Uterus (tissue), 3 donors: ENCODE measurements at regions not wholly inside any gene's neighbourhood (a gene's known extent, or its start where the extent isn't known, plus 50 kb on each side); places are given as distances from the start of the nearest gene placed in this dataset.

Experiments
- DNase-seq, 2 donors: peaks; one replicate each; pipeline ENCODE4 v3.0.0-alpha.2; 2019 to 2020
- H3K27ac ChIP-seq, 2 donors: fragments of 200-600 bp; sonication (generic); 1 replicate in 1 of 2; 2 replicates in 1 of 2; pipeline ENCODE4 v1.5.1; 2016 to 2018
- H3K27me3 ChIP-seq, 2 donors: fragments of 200-600 bp; sonication (generic); one replicate each; pipeline ENCODE4 v1.5.1; 2018 to 2019; ENCODE audit warnings: control low read depth in 1 of 2
- H3K36me3 ChIP-seq, 2 donors: fragments of 200-600 bp; sonication (generic); one replicate each; pipeline ENCODE4 v1.5.1; 2019; ENCODE audit warnings: control low read depth in 1 of 2
- H3K4me1 ChIP-seq, 2 donors: fragments of 200-600 bp; sonication (generic); one replicate each; pipeline ENCODE4 v1.5.1; 2018 to 2019; ENCODE audit warnings: control low read depth in 1 of 2
- H3K4me3 ChIP-seq, 2 donors: fragments of 200-600 bp; sonication (generic); 1 replicate in 1 of 2; 2 replicates in 1 of 2; pipeline ENCODE4 v1.5.1; 2018 to 2019; ENCODE audit warnings: mild to moderate bottlenecking in 1 of 2
- H3K9me3 ChIP-seq, 2 donors: fragments of 200-600 bp; sonication (generic); one replicate each; pipeline ENCODE4 v1.5.1; 2019; ENCODE audit warnings: control low read depth in 1 of 2
- CTCF ChIP-seq, 4 experiments: fragments of 200-600 bp in 2 of 4; fragments of 450-650 bp in 2 of 4; sonication (generic) in 2 of 4; IDR thresholded peaks; one replicate each; pipeline ENCODE4 v1.5.1; 2016 to 2019; ENCODE audit warnings: antibody characterized with exemption in 4 of 4, mild to moderate bottlenecking in 2 of 4, moderate library complexity in 1 of 4
- POLR2A ChIP-seq, 2 donors: fragments of 450-650 bp; IDR thresholded peaks; one replicate each; pipeline ENCODE4 v1.6.1; 2016; ENCODE audit warnings: antibody characterized with exemption in 2 of 2, mild to moderate bottlenecking in 1 of 2, moderate library complexity in 1 of 2
- intact Hi-C: fragments of 100-400 bp; cut with DNase I; formaldehyde crosslinking; loops from one replicate; pipeline ENCODE4 v1.15.1; 2023; ENCODE audit warnings: low total_unique reads
- donor health status: DM: yes; HTN: yes; CAD: no.

- Histone ChIP-seq H3K4me1 (no peaks in the 10 kb centered on the region), H3K4me3 (no peak overlapping the region), H3K36me3 (no peaks in the 10 kb centered on the region), H3K27me3 (no peaks in the 10 kb centered on the region), H3K9me3 (no peaks in the 10 kb centered on the region), H3K27ac (no peak overlapping the region)
- TF ChIP-seq CTCF (IDR thresholded peaks at IDR 0.05) (no peak), POLR2A (IDR thresholded peaks at IDR 0.05) (no peak)
- intact Hi-C loops, result no loop called here
- DNase-seq, result no peak
These were observed 80.8 kb upstream of the ANO1 start for GRCh38 chr11:69997352-69997751.

- Histone ChIP-seq H3K36me3 (no peaks in the 10 kb centered on the region), H3K4me3 (no peak overlapping the region), H3K27me3 (no peaks in the 10 kb centered on the region), H3K9me3 (no peaks in the 10 kb centered on the region), H3K27ac (no peak overlapping the region), H3K4me1 (no peaks in the 10 kb centered on the region)
- no peak for DNase-seq
- intact Hi-C loops, result no loop called here
- TF ChIP-seq POLR2A (IDR thresholded peaks at IDR 0.05), result no peak
- no peak for TF ChIP-seq CTCF (IDR thresholded peaks at IDR 0.05)
These were observed 78.4 kb upstream of the ANO1 start for GRCh38 chr11:69999721-70000120.

- intact Hi-C loops, result no loop called here
- DNase-seq, result no peak
- H3K27ac ChIP-seq, result no peak overlapping the region
- no peaks in the 10 kb centered on the region for H3K4me1 ChIP-seq
- TF ChIP-seq CTCF (IDR thresholded peaks at IDR 0.05), result no peak
- no peak for TF ChIP-seq POLR2A (IDR thresholded peaks at IDR 0.05)
- no peak overlapping the region for H3K4me3 ChIP-seq
- no peaks in the 10 kb centered on the region for H3K27me3 ChIP-seq
- no peaks in the 10 kb centered on the region for H3K36me3 ChIP-seq
- H3K9me3 ChIP-seq, result no peaks in the 10 kb centered on the region
These were observed 77.9 kb upstream of the ANO1 start for GRCh38 chr11:70000228-70000627.

- intact Hi-C loops, result no loop called here
- Histone ChIP-seq H3K36me3 (no peaks in the 10 kb centered on the region), H3K27me3 (no peaks in the 10 kb centered on the region), H3K4me1 (no peaks in the 10 kb centered on the region), H3K4me3 (no peak overlapping the region), H3K9me3 (no peaks in the 10 kb centered on the region), H3K27ac (no peak overlapping the region)
- no peak for DNase-seq
- TF ChIP-seq CTCF (IDR thresholded peaks at IDR 0.05) (no peak), POLR2A (IDR thresholded peaks at IDR 0.05) (no peak)
These were observed 76.9 kb upstream of the ANO1 start for GRCh38 chr11:70001246-70001645.

GRCh38 chr11:70002433-70002832, 75.7 kb upstream of the ANO1 start:
- H3K27me3 ChIP-seq, result no peaks in the 10 kb centered on the region
- no peak overlapping the region for H3K27ac ChIP-seq
- TF ChIP-seq CTCF (IDR thresholded peaks at IDR 0.05), result no peak
- TF ChIP-seq POLR2A (IDR thresholded peaks at IDR 0.05), result no peak
- H3K4me1 ChIP-seq, result no peaks in the 10 kb centered on the region
- H3K4me3 ChIP-seq, result no peak overlapping the region
- H3K36me3 ChIP-seq, result no peaks in the 10 kb centered on the region
- DNase-seq, result no peak
- intact Hi-C loops, result no loop called here
- H3K9me3 ChIP-seq, result no peaks in the 10 kb centered on the region
